Superior temporal gyrus (tissue), 1 donor: ENCODE measurements at regions not wholly inside any gene's neighbourhood (a gene's known extent, or its start where the extent isn't known, plus 50 kb on each side); places are given as distances from the start of the nearest gene placed in this dataset.

ENCODE experiments used
- DNase-seq: peaks from one replicate; pipeline ENCODE4 v3.0.0-alpha.2; 2016; ENCODE audit errors: extremely low spot score

DNA sequence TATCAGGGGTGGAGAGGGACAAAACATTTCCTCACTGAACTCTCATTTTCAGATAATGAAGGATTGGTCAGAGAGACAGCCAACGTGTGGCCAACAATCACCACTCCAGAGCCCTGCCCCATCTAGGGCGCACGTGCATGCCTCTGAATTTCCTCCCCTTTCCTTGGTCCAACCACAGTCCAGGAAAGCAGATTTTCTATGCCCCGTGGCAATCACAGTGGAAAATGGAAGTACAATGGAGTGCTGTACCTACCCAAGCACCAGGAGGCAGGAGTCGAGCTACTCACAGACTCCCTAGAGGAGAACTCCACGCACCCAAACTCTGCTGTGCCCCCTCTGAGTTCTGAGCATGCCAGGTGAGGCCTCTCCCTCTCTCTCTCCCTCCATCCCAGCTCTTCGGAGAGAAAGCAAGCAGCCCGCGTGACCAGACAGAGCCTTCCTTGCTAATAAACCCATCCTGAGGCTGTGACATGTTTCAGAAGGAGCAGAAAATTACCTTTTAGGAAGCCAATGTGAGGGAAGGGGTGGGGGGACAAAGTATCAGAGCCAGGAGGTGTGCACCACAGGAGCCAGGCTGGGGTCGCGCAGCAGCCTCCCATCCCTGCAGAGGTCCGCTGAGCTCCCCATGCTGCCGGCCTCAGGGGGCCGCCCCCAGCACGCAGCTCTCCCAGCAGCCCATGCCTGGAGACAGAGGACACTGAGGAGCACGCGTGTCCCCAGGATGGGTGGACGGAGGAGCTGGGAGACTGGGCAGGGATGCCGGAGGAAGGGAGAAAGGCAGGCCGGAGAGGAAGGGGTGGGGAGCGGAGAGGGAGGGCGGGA lies 73.4 kb downstream of the PITPNM2 start:
- DNase-seq = no peak

DNA sequence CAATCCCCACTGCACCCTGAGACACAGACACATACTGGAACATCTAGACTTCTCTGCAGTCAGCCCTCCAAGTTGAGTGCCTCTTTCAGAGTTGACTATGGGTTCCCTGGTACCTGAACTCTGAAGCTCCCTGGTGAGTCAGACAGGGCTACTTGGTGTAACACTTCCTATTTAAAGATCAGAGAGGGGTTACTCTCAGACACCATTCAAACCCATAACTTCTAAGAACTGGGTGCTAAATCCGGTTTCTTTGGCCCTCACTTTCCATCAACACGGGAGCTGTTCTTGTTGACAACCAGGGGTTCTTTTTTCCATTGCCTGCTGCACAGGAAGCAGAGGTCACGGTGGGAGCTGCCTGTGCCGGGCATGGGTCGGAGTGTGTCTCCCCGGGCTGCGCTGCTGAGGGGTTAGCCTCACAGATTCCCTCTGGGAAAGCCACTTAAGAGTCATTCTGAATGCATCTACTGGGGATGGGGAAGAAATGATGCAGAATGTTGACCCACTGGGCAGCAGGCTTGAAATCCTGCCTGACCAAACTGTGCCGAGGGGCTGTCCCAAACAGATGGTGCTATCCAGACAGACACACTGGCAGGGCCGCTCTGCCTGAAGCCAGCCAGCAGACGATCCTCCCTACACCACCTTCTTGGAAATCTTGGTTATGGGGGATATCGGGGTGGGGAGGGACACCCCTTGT lies 74.1 kb downstream of the PITPNM2 start:
- no peak for DNase-seq

DNA sequence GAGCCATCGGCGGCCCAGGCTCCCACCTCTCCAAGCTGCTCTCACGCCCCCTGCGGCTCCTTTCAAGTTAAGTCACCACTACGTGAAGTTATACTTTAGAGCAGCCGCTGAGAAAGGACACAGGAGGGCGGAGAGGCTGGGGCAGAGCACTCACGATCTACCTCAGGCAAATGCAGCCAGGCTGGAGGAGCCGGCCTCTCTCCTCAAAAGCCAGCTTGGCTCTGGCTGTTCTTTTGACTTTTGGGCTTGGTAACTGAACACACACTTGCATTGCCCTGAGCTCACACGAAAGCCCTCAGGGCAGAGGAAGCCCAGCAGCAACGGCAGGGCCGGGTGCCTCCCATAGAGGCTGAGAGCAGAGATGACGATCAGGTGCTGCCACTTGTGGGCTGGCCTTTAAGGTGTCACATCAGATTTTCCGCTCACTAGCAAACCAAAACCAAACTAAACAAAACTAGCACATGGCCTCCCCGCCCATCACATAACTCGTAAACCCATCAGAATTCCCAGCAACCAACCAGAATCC lies 75.2 kb downstream of the PITPNM2 start:
- no peak for DNase-seq

DNA sequence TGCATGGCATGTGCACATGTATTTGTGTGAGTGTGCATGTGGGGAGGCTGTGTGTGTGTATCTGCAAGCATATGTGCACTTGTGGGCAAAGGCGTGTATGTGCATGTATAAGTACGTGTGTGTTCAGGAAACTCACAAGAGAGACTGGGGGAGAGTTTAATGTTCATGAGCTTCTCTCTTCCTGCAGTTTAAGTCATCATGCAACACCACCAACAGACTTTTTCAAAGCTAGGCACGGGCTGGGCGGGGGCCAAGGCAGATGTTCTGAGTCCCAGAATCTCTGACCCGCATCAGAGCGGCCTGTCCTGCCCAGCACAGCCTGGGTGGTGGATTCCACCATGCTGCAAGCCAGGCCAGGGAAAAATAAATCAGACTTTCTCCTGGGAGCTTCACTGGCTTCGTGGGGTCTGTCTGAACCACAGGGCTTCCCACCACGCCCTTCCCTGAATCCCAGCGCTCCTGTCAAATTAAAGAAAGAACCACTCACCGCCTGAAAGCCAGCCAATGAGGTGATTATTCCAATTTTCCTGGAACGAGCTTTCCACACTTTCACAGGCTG lies 75.7 kb downstream of the PITPNM2 start:
- no peak for DNase-seq

DNA sequence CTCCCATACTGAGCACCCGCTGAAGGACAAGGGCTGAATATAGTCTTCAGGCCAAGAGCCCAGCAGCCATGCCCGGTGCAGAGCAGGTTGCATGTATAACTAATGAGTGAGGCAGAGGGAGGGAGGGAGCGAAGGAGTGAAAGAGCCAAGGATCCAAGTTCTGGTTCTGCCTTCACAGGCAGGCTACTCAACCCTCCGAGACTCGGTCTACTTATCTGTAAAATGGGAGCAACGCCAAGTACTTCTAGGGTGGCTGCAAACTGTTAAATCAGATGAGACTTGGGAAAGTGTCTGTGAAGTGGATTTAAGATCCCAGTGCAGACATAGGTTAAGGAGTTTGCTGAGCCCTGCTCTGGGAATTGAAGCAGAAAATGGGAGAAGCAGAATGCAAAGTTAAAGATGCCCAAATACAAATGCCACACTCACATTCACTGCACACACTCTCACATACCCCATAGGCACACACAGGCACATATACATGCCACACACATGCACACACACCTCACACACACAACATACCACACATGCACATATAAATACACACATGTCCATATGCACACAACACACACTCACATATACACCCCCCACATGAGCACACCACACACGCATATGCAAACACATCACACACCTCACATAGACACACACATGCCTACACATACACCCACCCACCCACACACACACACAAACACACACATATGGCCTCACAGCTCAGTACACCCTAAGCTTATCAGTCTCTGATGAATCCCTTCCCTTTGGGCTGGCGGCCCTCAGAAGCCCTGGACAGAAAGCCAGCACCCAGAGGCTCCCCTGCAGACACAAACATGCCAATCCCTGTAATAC lies 76.7 kb downstream of the PITPNM2 start:
- DNase-seq = no peak

DNA sequence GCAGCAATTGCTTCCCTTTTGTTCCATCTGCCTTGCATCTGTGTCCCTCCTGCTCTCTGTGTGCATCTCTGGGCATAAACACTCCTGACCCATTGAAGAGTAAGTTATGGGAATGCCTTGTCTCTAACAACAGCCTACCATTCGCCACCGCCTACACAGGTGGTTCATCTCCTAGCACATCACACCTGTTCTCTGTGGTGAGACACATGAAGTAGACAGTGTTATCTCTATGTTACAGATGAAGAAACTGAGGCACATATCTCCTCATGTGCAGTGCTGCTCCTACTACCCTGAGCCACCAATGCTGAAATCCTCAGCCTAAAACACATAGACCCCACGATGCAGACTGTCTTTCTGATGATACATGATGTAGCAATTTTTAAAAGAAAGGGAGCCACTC lies 77.6 kb downstream of the PITPNM2 start:
- no peak for DNase-seq

DNA sequence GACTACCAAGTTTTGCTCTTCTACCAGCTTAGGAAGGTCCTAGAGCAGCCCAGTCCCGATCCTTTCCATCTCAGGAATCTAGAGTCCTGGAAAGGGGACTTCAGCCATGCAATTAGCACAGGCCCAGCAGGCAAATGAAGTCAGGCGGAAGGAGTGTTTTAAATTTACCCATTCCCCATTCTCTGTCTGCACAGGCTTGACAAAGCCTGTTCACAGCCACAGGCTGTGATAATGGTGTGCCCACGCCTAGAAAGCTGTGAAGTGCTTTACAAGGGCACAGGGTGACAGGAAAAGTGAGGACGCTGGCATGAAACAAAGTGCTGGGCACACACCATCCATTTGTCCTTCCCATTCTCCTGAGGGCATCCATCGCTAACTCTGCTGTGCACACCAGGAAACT lies 79.0 kb downstream of the PITPNM2 start:
- DNase-seq = no peak

DNA sequence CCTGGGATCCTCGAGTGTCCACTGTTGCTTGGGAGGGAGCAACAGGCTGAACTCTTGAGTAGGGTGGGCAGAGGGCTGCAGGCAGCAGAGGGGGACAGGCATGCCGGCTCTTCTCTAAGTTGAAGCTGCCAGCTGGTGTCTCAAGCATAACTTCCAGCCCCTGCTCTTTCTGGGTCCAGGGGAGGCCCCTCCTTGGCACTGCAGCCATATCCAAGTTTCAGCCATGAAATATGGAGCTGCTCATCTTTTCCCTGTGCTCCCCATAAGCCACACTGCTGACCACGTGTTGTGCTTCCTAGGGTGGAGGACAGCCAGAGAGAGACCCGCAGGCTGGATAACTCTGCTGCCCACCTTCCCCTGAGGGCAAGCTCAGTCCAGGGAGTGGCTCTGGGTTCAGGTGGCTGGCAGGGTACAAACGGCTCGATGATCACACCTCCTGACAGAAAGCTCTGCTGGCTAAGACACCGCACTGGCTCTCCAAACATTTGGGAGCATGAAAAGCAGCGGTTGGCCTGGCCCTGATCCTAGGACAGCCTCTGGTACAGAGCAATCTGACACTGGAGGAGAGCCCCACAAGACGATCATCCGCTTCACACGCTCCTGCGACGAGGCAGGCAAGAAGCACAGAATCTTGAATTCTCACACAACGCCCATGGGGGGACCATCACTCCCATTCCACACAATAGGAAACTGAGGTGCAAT lies 79.6 kb downstream of the PITPNM2 start:
- DNase-seq = no peak

DNA sequence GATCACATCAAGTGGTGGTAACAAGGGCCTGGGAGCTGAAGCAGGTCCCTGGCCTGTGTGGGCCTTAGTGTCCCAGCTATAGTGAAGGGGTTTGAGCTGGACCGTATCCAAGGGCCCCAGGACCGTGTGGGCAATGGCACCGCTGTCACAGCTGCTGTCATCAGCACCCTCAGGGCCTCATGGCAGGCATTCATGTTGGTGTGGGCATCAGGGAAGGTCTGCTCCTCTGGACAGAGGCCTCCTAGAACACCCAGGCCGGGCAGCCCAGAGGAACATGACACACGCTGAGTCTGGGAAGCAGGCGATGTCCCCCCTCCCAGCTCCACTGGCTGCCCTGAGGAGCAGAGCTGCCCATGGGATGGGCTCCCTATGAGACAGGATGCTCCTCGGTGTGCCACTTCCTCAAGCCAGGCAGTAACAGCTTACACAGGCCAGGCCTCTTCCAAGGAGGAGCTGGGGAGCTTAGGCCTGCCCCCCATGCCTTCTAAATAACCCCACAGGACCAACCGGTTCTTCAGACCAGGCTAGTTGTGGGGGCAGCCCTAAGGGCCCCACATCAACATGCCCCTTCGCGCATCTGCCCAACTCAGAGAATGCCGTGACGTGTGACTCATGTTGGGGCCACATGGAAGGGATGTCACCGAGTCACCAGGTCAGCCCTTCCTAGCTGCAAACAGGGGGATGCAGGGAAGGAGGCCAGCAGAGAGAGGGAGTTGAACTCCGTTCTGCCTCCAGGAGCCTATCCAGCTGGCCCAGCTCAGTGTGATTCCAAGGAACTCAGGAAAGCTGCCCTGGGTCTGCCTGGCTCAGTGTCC lies 80.4 kb downstream of the PITPNM2 start:
- no peak for DNase-seq

DNA sequence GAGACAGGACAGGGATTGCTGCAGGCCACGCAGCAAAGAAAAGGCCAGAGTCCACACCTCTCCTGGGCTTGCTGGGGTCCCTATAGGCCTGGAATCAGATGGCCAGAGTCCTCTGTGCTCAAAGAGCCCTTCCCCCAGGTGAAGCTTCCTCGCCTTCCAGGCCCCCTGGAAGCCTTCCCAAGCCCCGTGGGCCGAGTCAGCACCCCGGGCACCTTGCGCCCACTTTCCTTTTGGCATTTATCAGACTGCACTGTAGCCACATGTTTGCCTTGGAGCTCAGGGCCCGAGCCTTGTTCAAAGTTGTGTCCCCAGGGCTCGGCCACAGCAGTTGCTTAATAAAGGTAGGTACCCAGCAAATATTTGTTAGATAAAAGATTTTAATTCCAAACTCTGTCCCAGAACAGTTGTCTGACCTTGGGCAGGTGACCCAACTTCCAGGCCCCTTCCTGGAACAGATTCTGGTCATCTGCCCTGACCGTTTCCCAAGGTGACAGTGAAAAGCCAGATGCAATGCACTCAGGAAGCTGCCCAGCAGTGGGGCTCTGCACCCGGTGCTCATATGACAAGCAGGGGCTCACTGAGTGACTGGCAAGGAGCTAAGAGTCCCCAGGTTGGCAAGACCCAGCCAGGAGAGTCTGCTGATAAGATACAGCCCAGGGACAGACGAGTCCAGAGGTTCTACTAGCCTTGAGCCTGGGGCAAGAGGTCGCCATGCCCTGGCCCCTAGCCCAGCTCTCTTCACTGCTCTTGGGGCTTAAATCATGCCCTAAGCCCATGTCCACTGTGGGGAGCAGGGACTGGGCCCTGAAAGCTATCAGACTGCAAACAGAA lies 81.2 kb downstream of the PITPNM2 start:
- DNase-seq = no peak

DNA sequence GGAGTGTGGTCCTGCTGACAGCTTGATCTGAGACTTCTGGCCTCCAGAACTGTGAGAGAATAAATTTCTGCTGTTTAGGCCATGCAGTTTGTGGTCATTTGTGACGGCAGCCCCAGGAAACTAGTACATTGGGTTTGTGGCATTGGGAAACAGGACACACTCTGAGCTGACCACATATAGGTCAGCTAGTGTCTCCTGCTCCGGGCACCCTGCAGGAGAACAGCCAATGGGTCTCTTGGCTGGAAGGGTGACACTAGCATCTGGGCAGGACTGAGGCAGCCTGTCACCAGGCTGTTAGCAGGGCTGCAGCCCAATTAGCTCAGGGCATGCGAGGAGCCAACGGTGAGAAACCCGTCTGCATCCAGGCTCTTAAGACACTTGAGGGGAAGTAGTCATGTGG lies 83.2 kb downstream of the PITPNM2 start:
- no peak for DNase-seq

DNA sequence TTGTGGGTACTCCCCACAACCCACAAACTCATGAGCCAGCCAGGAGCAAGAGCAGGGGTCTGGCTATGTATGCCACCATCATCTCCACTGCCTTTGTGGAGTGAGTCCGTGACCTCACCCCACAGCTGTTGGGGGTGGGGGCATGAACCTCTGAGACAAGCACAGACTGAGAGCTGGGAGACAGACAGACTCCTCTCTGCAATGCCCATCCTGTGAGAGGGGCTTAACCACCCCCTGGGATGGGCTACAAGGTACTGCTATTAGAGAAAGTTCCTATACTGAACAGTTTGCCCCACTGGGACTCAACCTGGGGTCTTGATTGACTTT lies 84.5 kb downstream of the PITPNM2 start:
- no peak for DNase-seq

DNA sequence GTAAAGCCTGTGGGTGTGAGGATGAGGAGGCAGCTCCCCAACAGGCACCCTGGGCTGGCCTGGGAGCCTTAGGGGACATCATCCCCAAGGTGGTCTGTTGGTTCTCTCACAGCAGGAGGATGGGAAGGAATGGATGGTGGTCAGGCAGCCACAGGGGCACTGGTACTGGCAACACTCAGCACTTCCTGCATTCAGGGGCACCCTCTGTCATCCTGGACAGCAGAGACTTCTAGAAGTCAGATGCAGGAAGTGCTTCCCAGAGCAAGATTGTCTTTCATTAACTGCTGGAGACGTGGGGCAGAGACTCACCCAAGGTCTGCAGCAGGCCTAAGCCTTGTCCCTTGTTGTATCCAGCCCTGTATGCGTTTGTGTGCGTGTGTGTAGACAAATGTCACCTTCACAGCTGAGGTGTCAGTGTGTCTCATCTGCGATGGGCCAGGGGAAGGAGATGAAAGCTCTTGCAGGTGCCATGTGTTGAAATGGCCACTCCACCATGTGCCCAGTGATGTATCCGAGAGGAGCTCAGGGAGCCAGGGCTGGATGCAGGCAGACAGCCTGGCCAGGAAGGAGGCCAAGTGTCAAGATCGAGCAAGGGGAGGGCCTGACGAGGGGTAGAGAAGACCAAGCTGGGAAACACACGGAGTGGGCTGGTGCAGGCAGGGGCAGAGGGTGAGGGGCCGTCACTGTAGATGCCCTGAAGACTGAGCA lies 85.1 kb downstream of the PITPNM2 start:
- no peak for DNase-seq

DNA sequence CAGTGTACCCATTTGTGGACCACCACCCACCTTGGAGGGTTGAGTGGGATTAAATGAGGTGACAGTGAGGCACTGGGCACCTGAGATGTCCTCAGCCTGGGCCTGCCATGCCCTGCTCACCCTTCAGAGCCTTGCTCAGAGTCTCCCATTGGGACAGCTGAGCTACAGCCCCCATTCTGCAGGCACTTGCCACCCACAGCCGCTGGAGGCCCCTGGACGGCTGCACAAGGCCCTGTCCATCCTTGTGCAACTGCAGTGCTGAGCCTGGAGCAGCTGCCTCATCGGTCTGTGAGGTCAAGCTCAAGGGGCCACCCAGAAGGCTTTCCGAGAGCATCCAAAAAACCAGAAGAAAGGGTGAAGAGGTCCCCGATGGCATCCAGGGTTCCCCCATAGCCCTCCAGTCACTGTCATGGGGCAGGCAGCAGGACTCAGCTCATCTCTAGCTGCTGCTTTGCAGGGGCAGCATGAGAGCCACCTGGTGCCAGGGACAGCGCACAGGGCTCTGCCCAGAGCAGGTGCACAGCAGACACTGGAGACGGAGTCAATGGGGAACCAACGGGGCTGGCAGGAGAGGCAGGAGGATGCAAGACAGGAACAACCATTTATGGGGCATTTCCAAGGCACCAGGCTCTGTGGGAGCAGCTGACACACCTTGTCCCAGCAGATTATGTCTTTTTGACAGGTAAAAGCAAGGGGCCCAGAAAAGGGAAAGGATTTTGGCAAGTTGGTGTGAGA lies 84.6 kb downstream of the ARL6IP4 start:
- no peak for DNase-seq

DNA sequence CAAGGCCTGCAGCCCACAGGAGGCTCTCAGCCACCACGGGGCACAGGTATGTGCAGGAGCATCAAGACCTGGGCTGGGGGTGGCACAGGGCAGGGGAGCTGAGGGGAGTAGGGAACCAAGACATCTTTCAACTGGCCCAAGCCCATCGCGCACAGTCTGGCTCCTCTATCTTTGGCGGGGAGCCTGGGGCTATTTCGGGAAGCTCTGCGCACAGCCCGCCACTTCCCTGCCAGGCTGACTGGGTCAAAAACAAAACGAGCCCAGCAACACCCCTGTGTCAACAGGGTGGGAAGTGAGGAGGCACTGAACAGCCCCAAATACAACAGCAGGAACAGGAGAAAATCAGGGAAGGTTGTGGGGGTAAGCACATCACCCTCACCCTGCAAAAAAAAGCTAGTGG lies 83.9 kb downstream of the ARL6IP4 start:
- peak; percentile 63 for DNase-seq

DNA sequence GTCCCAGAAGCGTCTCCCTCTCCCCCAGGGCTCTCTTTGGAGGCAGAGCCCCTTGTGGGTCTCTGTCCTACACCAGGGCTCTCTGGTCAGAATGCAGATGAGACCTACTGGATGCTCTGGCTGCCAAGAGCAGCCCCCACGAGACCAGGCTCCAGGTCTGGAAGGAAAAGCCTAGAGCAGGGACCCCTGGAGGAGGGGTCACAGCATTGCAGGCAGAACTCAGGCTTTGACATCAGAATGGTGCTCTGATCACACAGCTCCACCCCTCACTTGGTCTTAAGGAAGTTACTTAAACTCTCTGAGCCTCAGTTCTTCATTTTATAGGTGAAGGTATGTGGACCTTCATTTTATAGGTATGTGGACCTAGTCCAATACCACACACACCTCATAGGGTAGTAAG lies 83.1 kb downstream of the ARL6IP4 start:
- DNase-seq = no peak

DNA sequence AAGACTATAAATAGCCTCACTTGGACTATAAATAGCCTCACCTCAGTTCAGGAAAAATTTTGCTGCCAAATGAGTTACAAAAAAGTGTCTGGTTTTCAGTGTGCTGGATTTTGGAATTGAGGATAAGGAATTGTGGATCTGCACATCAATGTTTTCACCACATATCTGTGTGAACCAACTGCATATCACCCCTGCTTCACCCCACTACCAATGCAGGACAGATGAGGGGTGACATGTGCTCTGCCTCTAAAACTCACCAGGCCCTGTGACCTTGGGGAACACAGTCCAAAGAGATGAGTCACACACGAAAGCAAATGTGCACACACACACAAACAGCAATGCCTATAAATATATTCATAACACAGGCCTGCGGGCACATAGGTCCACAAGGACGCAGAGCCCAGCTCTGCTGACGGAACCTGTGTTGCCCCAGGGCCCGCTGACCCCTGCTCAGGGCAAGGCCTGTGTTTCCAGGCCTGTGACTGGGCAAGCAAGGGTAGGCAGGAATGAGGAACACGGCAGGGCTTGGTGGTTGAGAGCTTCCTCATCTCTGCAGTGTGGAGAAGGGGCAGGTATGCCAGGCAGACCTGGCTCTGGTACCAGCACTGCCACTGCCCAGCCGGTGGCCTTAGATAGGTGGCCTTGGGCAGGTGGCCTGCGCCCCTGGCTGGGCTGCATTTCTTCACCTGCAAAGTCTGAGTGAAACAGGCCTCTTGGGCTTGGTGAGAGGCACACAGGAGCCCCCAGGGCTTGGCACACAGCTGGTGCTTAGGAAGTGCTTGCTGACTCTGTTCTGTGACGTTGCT lies 82.4 kb downstream of the ARL6IP4 start:
- DNase-seq = peak; percentile 29
